Activated T-helper 17 cell treated with anti-CD3 and anti-CD28 coated beads, Interleukin-2, amount 50 U/mL, for 72 hours (primary cell): ENCODE measurements at regions not wholly inside any gene's neighbourhood (a gene's known extent, or its start where the extent isn't known, plus 50 kb on each side); places are given as distances from the start of the nearest gene placed in this dataset.
"Not testable (repeated sequence)": the region's sequence is repeated elsewhere in the genome, so short reads cannot be mapped to it uniquely, and the experiment has no call there.

Experiments used
- ATAC-seq: fragments of 150-1000 bp; cut with Tn5 transposase; replicated peaks from 2 replicates; pipeline ENCODE4 v1.10.0; 2021; ENCODE audit warnings: mild to moderate bottlenecking, moderate library complexity
- H3K27ac Mint-ChIP-seq: one replicate; pipeline ENCODE4 v1.8.0; 2022; ENCODE audit warnings: mixed read lengths
- H3K27me3 Mint-ChIP-seq: one replicate; pipeline ENCODE4 v1.8.0; 2022; ENCODE audit warnings: mixed read lengths
- H3K36me3 Mint-ChIP-seq: one replicate; pipeline ENCODE4 v1.8.0; 2022; ENCODE audit warnings: low read depth, mild to moderate bottlenecking, mixed read lengths
- H3K4me1 Mint-ChIP-seq: one replicate; pipeline ENCODE4 v1.8.0; 2022; ENCODE audit warnings: mixed read lengths
- H3K4me3 Mint-ChIP-seq: one replicate; pipeline ENCODE4 v1.8.0; 2022; ENCODE audit warnings: mild to moderate bottlenecking, mixed read lengths
- H3K9me3 Mint-ChIP-seq: one replicate; pipeline ENCODE4 v1.8.0; 2022; ENCODE audit warnings: mixed read lengths

- ATAC-seq = no peak
- no peaks in the 10 kb centered on the region for H3K36me3 Mint-ChIP-seq
- no peaks in the 10 kb centered on the region for H3K4me1 Mint-ChIP-seq
- H3K4me3 Mint-ChIP-seq = no peak overlapping the region
- no peak overlapping the region for H3K27ac Mint-ChIP-seq
- H3K27me3 Mint-ChIP-seq = no peaks in the 10 kb centered on the region
- no peaks in the 10 kb centered on the region for H3K9me3 Mint-ChIP-seq
These were observed 152.5 kb upstream of the CHST15 start for GRCh38 chr10:124245806-124246440.

GRCh38 chr10:124245191-124245590, 151.8 kb upstream of the CHST15 start:
- no peak overlapping the region for H3K4me3 Mint-ChIP-seq
- H3K27ac Mint-ChIP-seq = no peak overlapping the region
- ATAC-seq = no peak
- H3K27me3 Mint-ChIP-seq = no peaks in the 10 kb centered on the region
- no peaks in the 10 kb centered on the region for H3K9me3 Mint-ChIP-seq
- no peaks in the 10 kb centered on the region for H3K4me1 Mint-ChIP-seq
- H3K36me3 Mint-ChIP-seq = no peaks in the 10 kb centered on the region

GRCh38 chr10:124244256-124244877, 151.0 kb upstream of the CHST15 start:
- no peaks in the 10 kb centered on the region for H3K4me1 Mint-ChIP-seq
- no peaks in the 10 kb centered on the region for H3K9me3 Mint-ChIP-seq
- no peak overlapping the region for H3K27ac Mint-ChIP-seq
- H3K36me3 Mint-ChIP-seq = no peaks in the 10 kb centered on the region
- H3K27me3 Mint-ChIP-seq = no peaks in the 10 kb centered on the region
- no peak overlapping the region for H3K4me3 Mint-ChIP-seq
- no peak for ATAC-seq

- Mint-ChIP-seq H3K36me3 (no peaks in the 10 kb centered on the region), H3K9me3 (no peaks in the 10 kb centered on the region), H3K27ac (no peak overlapping the region), H3K27me3 (no peaks in the 10 kb centered on the region), H3K4me1 (no peaks in the 10 kb centered on the region), H3K4me3 (no peak overlapping the region)
- no peak for ATAC-seq
These were observed 150.3 kb upstream of the CHST15 start for GRCh38 chr10:124243702-124244121.

GRCh38 chr10:124242791-124243190, 149.4 kb upstream of the CHST15 start:
- no peaks in the 10 kb centered on the region for H3K4me1 Mint-ChIP-seq
- no peaks in the 10 kb centered on the region for H3K9me3 Mint-ChIP-seq
- H3K27me3 Mint-ChIP-seq = no peaks in the 10 kb centered on the region
- H3K4me3 Mint-ChIP-seq = no peak overlapping the region
- H3K27ac Mint-ChIP-seq = no peak overlapping the region
- no peak for ATAC-seq
- no peaks in the 10 kb centered on the region for H3K36me3 Mint-ChIP-seq

- Mint-ChIP-seq H3K27me3 (no peaks in the 10 kb centered on the region), H3K4me3 (no peak overlapping the region), H3K36me3 (no peaks in the 10 kb centered on the region), H3K27ac (no peak overlapping the region), H3K9me3 (no peaks in the 10 kb centered on the region), H3K4me1 (no peaks in the 10 kb centered on the region)
- no peak for ATAC-seq
These were observed 149.0 kb upstream of the CHST15 start for GRCh38 chr10:124242365-124242764.

- not testable (repeated sequence) for H3K27me3 Mint-ChIP-seq, H3K4me1 Mint-ChIP-seq, H3K36me3 Mint-ChIP-seq, H3K9me3 Mint-ChIP-seq, H3K27ac Mint-ChIP-seq, ATAC-seq, H3K4me3 Mint-ChIP-seq
These were observed 148.1 kb upstream of the CHST15 start for GRCh38 chr10:124241510-124241909.

GRCh38 chr10:124240839-124241291, 147.5 kb upstream of the CHST15 start:
- Mint-ChIP-seq H3K36me3 (no peaks in the 10 kb centered on the region), H3K4me3 (no peak overlapping the region), H3K4me1 (no peaks in the 10 kb centered on the region), H3K27ac (no peak overlapping the region), H3K27me3 (no peaks in the 10 kb centered on the region), H3K9me3 (no peaks in the 10 kb centered on the region)
- ATAC-seq = no peak

GRCh38 chr10:124239696-124240095, 146.3 kb upstream of the CHST15 start:
- ATAC-seq = no peak
- Mint-ChIP-seq H3K27me3 (no peaks in the 10 kb centered on the region), H3K9me3 (no peaks in the 10 kb centered on the region), H3K36me3 (no peaks in the 10 kb centered on the region), H3K27ac (no peak overlapping the region), H3K4me1 (no peaks in the 10 kb centered on the region), H3K4me3 (no peak overlapping the region)

GRCh38 chr10:124239134-124239533, 145.7 kb upstream of the CHST15 start:
- no peak for ATAC-seq
- Mint-ChIP-seq H3K27me3 (no peaks in the 10 kb centered on the region), H3K36me3 (no peaks in the 10 kb centered on the region), H3K4me1 (no peaks in the 10 kb centered on the region), H3K27ac (no peak overlapping the region), H3K4me3 (no peak overlapping the region), H3K9me3 (no peaks in the 10 kb centered on the region)

- Mint-ChIP-seq H3K27me3 (no peaks in the 10 kb centered on the region), H3K4me3 (no peak overlapping the region), H3K27ac (no peak overlapping the region), H3K9me3 (no peaks in the 10 kb centered on the region), H3K4me1 (no peaks in the 10 kb centered on the region), H3K36me3 (no peaks in the 10 kb centered on the region)
- ATAC-seq = no peak
These were observed 145.0 kb upstream of the CHST15 start for GRCh38 chr10:124238367-124238766.

- ATAC-seq = no peak
- H3K9me3 Mint-ChIP-seq = no peaks in the 10 kb centered on the region
These were observed 144.0 kb upstream of the CHST15 start for GRCh38 chr10:124237282-124237961.

GRCh38 chr10:124236816-124237215, 143.4 kb upstream of the CHST15 start:
- Mint-ChIP-seq H3K4me3 (no peak overlapping the region), H3K4me1 (no peaks in the 10 kb centered on the region), H3K9me3 (no peaks in the 10 kb centered on the region), H3K27ac (no peak overlapping the region), H3K27me3 (no peaks in the 10 kb centered on the region), H3K36me3 (no peaks in the 10 kb centered on the region)
- ATAC-seq = no peak

More at GRCh38 chr10:124237282-124237961, 144.0 kb upstream of the CHST15 start:
- no peaks in the 10 kb centered on the region for H3K4me1 Mint-ChIP-seq
- no peaks in the 10 kb centered on the region for H3K27me3 Mint-ChIP-seq
- H3K36me3 Mint-ChIP-seq = no peaks in the 10 kb centered on the region
- H3K4me3 Mint-ChIP-seq = no peak overlapping the region
- no peak overlapping the region for H3K27ac Mint-ChIP-seq

- Mint-ChIP-seq H3K9me3 (no peaks in the 10 kb centered on the region), H3K4me3 (no peak overlapping the region), H3K36me3 (peaks cover 1% of the 10 kb centered on the region), H3K4me1 (no peaks in the 10 kb centered on the region), H3K27me3 (no peaks in the 10 kb centered on the region), H3K27ac (no peak overlapping the region)
- ATAC-seq = no peak
These were observed 142.7 kb upstream of the CHST15 start for GRCh38 chr10:124236136-124236535.

- H3K36me3 Mint-ChIP-seq = peaks cover 6% of the 10 kb centered on the region
- H3K4me1 Mint-ChIP-seq = no peaks in the 10 kb centered on the region
- no peaks in the 10 kb centered on the region for H3K27me3 Mint-ChIP-seq
- H3K27ac Mint-ChIP-seq = no peak overlapping the region
- no peak overlapping the region for H3K4me3 Mint-ChIP-seq
- ATAC-seq = no peak
- no peaks in the 10 kb centered on the region for H3K9me3 Mint-ChIP-seq
These were observed 141.8 kb upstream of the CHST15 start for GRCh38 chr10:124235232-124235631.
